Activated gamma-delta T cell treated with Interleukin-2 at 50 U/mL for 16 hours (primary cell): ENCODE measurements at regions not wholly inside any gene's neighbourhood (a gene's known extent, or its start where the extent isn't known, plus 50 kb on each side); places are given as distances from the start of the nearest gene placed in this dataset.
"Not testable (repeated sequence)": the region's sequence is repeated elsewhere in the genome, so short reads cannot be mapped to it uniquely, and the experiment has no call there.

Source experiments
- DNase-seq: peaks from one replicate; pipeline ENCODE4 v3.0.0-alpha.2; 2020

- DNase-seq: no peak
Measured at GRCh38 chr2:88396209-88396608, 56.3 kb downstream of the FOXI3 start.

- no peak for DNase-seq
Measured at GRCh38 chr2:88377641-88377991, 74.9 kb downstream of the FOXI3 start.

- DNase-seq: no peak
Measured at GRCh38 chr2:88372042-88372441, 80.5 kb downstream of the FOXI3 start.

GRCh38 chr2:88365408-88365807, 87.1 kb downstream of the FOXI3 start:
- not testable (repeated sequence) for DNase-seq

GRCh38 chr2:88355486-88355885, 97.0 kb downstream of the FOXI3 start:
- no peak for DNase-seq

- DNase-seq: no peak
Measured at GRCh38 chr2:88351249-88351601, 101.3 kb downstream of the FOXI3 start.

GRCh38 chr2:88350331-88351248, 101.9 kb downstream of the FOXI3 start:
- DNase-seq: peak; percentile 21

GRCh38 chr2:88345842-88346241, 106.7 kb downstream of the FOXI3 start:
- no peak for DNase-seq

GRCh38 chr2:88342749-88343148, 109.7 kb downstream of the FOXI3 start:
- no peak for DNase-seq

GRCh38 chr2:88334418-88334817, 118.1 kb downstream of the FOXI3 start:
- DNase-seq: no peak

- DNase-seq: no peak
Measured at GRCh38 chr2:88331239-88331638, 121.3 kb downstream of the FOXI3 start.

- DNase-seq: no peak
Measured at GRCh38 chr2:88329815-88330603, 122.5 kb downstream of the FOXI3 start.

- DNase-seq: no peak
Measured at GRCh38 chr2:88321449-88322248, 130.8 kb downstream of the FOXI3 start.

- DNase-seq: no peak
Measured at GRCh38 chr2:88320076-88320773, 132.3 kb downstream of the FOXI3 start.

GRCh38 chr2:88318956-88319330, 133.6 kb downstream of the FOXI3 start:
- DNase-seq: no peak

GRCh38 chr2:88318071-88318955, 134.2 kb downstream of the FOXI3 start:
- no peak for DNase-seq

- no peak for DNase-seq
Measured at GRCh38 chr2:88310787-88311186, 140.6 kb downstream of the THNSL2 start.

GRCh38 chr2:88307817-88308216, 137.7 kb downstream of the THNSL2 start:
- DNase-seq: no peak

GRCh38 chr2:88303865-88304264, 133.7 kb downstream of the THNSL2 start:
- no peak for DNase-seq

- no peak for DNase-seq
Measured at GRCh38 chr2:88296247-88296646, 126.1 kb downstream of the THNSL2 start.

GRCh38 chr2:88283886-88284592, 113.9 kb downstream of the THNSL2 start:
- no peak for DNase-seq
